Activated naive CD4-positive, alpha-beta T cell treated with anti-CD3 and anti-CD28 coated beads, Interleukin-2, amount 50 U/mL, for 72 hours (primary cell): ENCODE measurements at regions not wholly inside any gene's neighbourhood (a gene's known extent, or its start where the extent isn't known, plus 50 kb on each side); places are given as distances from the start of the nearest gene placed in this dataset.

ENCODE experiments used
- ATAC-seq, 2 donors: fragments of 150-1000 bp; cut with Tn5 transposase; 2 replicates each; pipeline ENCODE4 v1.10.0; 2021; ENCODE audit warnings: mild to moderate bottlenecking in 2 of 2, moderate library complexity in 2 of 2
- DNase-seq, 2 donors: peaks; one replicate each; pipeline ENCODE4 v3.0.0; 2021 to 2022; ENCODE audit warnings: low spot score in 2 of 2
- H3K27ac Mint-ChIP-seq, 2 donors: one replicate each; pipeline ENCODE4 v1.8.0; 2022; ENCODE audit warnings: mild to moderate bottlenecking in 2 of 2, mixed read lengths in 2 of 2
- H3K36me3 Mint-ChIP-seq, 2 donors: one replicate each; pipeline ENCODE4 v1.8.0; 2022; ENCODE audit warnings: mixed read lengths in 2 of 2
- H3K9me3 Mint-ChIP-seq, 2 donors: one replicate each; pipeline ENCODE4 v1.8.0; 2022; ENCODE audit warnings: mixed read lengths in 2 of 2

DNA sequence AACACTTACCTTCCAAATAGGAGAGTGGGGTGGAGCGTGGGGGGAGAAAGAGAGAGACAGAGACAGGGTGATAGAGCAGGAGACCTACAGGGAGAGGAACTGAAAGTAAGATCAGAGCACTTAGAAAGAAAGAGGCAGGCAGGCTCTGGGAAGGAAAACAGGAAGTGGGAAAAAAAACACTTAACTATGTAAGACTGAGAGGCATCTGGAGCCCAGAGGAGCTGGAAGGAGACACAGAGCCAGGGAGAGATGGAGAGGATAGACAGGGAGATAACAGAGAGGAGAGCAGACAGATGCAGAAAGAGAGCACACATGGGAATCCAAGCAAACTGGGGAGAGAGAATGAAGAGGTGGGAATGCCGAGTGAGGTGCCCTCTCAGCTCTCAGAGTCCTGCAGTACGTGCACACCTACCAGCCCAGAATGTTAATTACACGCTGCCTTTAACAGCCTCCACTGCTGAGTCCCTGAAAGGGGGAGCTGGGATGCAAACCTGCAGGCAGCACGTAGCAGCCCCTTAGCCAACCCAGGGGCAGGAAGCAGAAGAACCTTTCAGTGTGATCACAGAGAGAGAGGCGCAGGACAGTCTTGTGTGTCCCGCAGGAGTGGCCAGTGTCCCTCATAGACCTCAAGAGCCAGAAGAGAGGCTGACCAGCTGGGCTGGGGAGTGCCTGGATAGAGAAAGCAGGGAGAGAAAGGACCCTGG, 132.7 kb upstream of the LRFN2 start:
- peak in 1 of 2 donors; percentile 28 for ATAC-seq
- no peak for DNase-seq
- H3K27ac Mint-ChIP-seq, result peak overlapping the region; percentile 51 to 75
- H3K9me3 Mint-ChIP-seq, result no peaks in the 10 kb centered on the region
- H3K36me3 Mint-ChIP-seq, result no peaks in the 10 kb centered on the region

DNA sequence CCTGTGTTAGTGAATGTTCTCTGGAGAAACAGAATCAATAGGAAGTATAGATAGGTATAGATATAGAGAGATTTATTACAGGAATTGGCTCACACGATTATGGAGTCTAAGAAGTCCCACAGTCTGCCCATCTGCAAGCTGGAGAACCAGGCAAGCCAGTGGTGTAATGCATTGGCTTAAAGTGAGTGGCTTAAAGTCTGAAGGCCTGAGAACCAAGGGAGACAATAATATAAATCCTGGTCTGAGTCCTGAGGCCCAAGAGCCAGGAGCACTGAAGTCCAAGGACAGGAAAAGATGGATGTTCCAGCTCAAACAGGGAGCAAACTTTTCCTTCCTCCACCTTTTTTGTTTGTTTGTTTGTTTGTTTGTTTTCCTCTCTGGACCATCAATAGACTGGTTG, 131.2 kb upstream of the LRFN2 start:
- no peak for DNase-seq
- no peak for ATAC-seq
- Mint-ChIP-seq H3K9me3 (no peaks in the 10 kb centered on the region), H3K27ac (no peak overlapping the region), H3K36me3 (no peaks in the 10 kb centered on the region)

DNA sequence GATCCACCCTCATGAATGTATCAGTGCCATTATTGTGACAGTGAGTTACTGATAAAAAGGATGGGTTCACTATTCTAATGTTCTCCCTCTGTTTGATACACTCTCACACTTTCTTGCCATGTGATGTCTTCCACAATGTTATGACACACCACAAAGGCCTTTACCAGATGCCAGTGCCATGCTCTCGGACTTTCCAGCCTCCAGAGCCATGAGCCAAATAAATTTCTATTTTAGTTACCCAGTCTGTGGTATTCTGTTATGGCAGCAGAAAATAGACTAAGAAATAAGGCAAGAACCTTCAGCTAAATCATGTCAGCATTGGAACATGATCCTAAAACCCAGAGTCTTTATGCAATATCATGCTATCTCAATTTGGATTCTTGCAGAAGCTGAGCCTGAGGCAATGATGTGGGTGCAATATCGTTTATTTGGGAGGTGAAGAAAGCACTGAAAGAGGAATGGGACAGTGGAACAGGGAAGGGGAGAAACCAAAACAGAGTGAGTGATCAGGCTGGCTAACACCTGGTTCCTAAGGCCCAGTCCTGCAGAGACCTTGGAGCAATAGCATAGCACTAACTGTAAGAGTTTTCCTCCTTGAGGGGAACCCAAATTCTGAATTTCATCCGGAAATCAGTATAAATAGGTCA, 130.4 kb upstream of the LRFN2 start:
- DNase-seq (no peak), ATAC-seq (no peak)
- H3K27ac Mint-ChIP-seq, result no peak overlapping the region

DNA sequence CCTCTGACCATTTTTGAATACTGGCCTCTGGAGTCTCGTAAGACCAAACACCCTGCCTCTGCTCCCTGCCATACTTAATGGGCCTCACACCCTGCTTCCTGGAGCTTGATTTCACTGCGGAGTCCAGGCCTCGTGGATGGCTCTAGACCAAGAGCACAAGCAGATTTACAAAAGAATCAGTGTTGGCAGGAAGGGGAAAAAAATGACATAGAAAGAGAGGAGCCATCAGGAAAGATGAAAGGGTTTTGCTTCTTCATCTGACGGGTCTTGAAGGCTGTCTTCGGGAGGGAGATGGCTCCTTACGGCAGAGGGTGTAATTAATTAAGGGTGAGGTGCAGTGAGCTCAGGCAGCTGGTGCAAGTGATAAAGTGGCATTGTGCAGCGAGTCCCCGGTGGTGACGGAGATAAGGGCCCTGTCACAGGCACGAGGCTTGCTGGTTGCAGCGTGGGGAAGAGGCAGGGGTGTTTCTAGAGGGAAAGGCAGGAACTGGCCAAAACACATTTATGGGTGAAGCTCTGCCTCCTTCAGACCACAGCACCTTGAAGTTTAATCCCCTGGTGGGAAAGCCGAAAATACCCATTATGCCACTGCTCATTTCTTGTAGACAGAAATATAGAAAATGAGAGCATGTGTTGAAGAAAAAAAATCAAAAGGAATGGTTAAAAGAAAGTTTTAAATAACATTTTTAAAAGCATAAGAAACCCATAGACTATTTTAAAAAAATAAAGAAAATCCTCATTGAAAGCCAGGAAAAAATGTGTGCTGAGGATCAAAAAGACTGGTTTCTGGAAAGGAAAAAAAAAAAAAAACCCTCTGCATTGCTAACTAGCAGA, 128.6 kb upstream of the LRFN2 start:
- no peak for DNase-seq
- Mint-ChIP-seq H3K36me3 (no peaks in the 10 kb centered on the region), H3K27ac (peak overlapping the region in 1 of 2 donors; percentile 83), H3K9me3 (no peaks in the 10 kb centered on the region)
- no peak for ATAC-seq

More for the DNA sequence above, 130.4 kb upstream of the LRFN2 start:
- Mint-ChIP-seq H3K36me3 (no peaks in the 10 kb centered on the region), H3K9me3 (no peaks in the 10 kb centered on the region)

DNA sequence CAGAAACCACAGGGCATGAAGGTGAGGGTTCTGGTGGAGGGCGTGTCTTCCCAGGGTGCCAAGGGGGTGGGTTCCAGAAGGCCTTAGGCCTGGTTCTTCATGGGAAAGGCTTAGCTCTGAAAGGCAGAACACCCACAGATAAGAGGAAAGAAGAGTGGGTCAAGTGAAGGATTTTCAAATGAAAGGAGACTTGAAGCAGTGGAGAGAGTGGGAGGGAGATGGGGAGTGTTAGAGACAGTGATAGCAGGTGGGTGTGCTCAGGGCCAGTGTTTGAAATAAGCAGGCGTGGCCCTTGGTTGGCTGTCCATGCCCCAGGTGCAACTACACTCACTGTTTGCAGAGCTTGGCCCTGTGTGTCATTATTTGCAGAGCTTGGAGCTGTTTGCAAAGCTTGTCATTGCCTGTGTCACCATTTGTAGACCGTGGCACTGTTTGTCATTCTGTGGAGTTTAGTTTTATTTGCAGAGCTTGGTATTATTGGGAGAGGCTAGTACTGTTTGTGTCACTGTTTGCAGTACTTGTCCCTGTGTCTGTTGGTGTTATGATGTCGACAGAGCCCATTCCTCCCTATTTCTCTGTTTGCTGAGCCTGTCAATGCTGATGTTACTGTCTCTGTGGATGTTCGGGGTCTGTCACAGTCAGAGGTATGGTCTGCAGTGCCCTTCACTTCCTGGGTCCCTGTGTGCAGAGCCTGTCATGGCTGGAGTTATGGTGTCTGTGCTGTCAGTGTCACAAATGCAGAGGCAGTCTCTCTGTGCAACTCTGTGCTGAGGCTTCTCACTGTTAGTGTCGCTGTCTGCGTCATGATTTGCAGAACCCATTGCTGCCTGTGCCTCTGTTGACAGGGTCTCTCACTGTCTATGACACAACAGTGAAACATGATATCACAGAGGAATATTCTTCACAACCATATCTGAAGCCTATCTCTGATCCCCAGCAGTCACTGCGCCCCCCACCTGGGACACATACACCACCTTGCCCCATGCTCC, 127.7 kb upstream of the LRFN2 start:
- no peak overlapping the region for H3K27ac Mint-ChIP-seq
- no peaks in the 10 kb centered on the region for H3K9me3 Mint-ChIP-seq
- no peaks in the 10 kb centered on the region for H3K36me3 Mint-ChIP-seq
- ATAC-seq (no peak), DNase-seq (no peak)

DNA sequence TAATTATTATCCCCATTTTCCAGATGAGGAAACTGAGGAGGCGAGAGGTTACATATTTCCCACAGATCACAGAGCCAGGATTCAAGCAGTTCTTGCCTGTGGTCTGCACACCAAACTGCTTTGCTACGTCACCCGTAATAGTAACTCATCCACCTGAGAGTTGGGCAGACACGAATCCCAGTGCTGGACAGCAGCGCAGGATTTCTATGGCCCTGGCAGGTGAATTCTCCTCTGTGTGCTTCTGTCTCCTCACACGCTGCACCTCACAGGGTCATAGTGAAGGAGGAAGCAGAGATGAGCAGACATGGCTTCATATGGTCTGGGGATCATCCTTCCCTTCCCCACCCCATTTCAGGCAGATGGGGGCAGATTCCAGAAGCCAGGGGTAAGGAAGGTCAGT, 127.0 kb upstream of the LRFN2 start:
- Mint-ChIP-seq H3K27ac (no peak overlapping the region), H3K9me3 (no peaks in the 10 kb centered on the region), H3K36me3 (no peaks in the 10 kb centered on the region)
- no peak for DNase-seq
- no peak for ATAC-seq

DNA sequence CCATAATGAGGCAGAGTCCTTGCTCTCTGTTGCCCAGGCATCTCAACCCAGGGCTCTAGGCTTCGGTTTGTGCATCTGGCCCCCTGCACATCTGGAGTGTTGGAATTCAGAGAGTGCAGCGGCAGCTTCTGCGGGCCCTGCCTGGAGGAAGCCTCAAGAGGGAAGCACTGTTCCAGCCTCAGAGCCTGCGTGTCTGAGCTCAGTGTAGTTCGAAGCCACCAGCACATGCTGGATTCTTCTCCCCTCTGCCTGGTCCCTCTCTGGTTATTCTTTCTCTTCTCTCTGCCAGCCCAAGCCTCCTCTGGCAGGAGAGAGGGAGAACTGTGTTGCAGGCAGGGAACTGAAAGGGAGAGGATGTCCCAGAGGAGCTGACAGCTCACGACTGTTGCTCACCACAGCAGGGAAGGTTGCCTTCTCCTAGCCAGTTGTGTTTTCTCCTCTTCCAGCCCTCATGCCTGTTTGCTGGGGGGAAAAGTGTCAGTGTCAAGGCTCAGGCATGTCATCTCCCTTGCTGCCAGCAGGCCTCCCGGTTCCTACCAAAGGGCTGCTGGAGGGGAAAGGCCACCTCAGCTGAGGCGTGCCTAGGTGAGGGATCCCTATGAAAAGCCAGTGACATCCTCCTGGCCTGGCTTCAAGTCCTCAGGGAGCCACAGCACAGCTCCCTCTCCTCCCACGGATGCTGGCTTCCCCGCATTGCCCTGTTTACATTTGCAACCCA, 126.0 kb upstream of the LRFN2 start:
- no peak for ATAC-seq
- no peaks in the 10 kb centered on the region for H3K36me3 Mint-ChIP-seq
- no peak overlapping the region for H3K27ac Mint-ChIP-seq
- DNase-seq, result no peak
- H3K9me3 Mint-ChIP-seq, result no peaks in the 10 kb centered on the region

DNA sequence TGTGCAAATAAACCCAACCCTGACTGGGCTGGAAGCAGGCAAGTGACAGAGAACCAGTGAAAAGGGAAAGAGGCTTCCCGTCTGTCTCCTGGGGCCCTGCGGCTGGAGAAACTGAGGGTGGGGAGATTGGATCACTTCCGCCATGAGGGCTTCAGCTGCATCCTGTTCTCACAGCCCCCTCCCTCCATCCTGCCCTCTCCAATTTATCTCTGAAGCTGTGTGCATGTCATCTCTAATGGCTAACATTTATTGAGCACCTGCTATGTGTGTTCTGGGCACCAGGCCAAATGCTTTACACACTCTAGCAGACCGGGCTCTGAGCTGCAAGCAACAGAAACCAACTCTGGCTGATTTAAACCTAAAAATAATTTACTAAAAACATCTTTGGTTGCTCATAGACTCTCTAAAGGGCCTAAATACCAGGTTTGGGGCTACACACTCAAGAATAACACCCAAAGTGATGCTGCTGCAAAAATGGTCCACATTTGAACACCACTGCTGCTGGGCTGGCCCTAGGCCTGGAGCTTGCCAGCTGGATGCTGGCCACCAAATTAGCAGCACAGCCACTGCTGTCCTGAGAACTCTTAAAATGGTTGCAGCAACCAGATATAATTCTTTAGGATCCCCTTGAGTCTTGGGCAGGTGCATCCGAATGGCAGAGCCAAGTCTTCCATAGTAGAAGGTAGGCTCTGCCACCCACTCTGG, 123.6 kb upstream of the LRFN2 start:
- no peak for ATAC-seq
- DNase-seq, result no peak
- no peaks in the 10 kb centered on the region for H3K9me3 Mint-ChIP-seq
- no peak overlapping the region for H3K27ac Mint-ChIP-seq
- H3K36me3 Mint-ChIP-seq, result no peaks in the 10 kb centered on the region

DNA sequence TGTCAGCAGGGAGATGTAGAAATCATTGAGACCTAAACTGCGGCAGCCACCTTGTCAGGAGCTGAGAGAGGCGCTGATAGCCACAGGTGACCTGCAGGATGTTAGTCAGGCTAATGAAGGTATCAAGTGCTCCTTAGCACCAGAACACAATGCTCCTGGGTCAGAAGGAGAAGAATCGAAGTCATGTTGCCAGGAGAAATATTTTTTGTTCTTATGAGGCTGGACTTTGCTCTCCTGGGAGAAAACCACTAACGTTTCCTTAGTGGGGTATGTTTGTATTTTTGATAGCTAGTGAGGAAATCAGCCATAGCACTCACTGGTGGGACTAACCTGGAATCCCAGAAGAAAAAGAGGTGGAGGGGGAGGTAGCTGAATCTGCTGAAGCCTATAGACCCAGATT, 120.9 kb upstream of the LRFN2 start:
- no peak for DNase-seq
- no peak for ATAC-seq
- Mint-ChIP-seq H3K27ac (no peak overlapping the region), H3K36me3 (no peaks in the 10 kb centered on the region), H3K9me3 (no peaks in the 10 kb centered on the region)

DNA sequence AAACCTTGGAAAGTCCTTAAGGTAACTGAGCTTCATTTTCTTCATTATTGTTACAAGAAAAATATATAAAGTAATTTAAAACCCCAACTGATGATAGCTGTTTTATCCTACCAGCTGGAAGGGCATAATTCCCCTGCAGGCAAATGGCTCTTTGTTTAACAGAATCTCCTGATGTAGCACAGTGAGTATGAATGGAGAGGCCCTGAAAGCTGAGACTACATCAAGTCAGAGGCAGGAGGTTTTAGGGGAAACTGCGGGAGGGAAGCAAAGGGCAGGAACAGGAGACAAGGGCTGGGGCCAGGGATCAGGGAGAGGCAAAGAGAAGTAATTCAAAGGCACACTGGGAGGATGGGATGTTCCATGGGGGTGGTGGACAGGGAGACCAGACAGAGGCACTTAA, 119.0 kb upstream of the LRFN2 start:
- Mint-ChIP-seq H3K27ac (no peak overlapping the region), H3K9me3 (no peaks in the 10 kb centered on the region), H3K36me3 (no peaks in the 10 kb centered on the region)
- ATAC-seq (no peak), DNase-seq (no peak)

DNA sequence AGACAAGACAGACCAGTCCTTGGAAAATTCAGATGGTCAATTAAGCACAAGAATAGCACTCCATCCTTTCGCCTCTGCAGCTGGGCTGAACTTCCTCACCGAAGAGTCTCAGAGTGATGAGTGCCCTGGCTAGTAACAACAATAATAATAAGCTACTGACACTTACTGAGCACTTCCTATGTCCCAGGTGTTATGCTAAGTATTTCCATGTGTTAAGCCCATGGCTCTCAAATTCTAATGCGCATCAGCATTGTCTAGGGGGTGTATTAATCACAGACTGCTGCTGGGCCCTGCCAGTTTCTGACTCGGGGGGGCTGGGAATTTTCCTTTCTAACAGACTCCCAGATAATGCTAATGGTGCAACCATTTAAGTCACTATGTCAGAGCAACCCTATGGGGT, 118.2 kb upstream of the LRFN2 start:
- Mint-ChIP-seq H3K9me3 (no peaks in the 10 kb centered on the region), H3K36me3 (no peaks in the 10 kb centered on the region), H3K27ac (no peak overlapping the region)
- DNase-seq (no peak), ATAC-seq (no peak)

DNA sequence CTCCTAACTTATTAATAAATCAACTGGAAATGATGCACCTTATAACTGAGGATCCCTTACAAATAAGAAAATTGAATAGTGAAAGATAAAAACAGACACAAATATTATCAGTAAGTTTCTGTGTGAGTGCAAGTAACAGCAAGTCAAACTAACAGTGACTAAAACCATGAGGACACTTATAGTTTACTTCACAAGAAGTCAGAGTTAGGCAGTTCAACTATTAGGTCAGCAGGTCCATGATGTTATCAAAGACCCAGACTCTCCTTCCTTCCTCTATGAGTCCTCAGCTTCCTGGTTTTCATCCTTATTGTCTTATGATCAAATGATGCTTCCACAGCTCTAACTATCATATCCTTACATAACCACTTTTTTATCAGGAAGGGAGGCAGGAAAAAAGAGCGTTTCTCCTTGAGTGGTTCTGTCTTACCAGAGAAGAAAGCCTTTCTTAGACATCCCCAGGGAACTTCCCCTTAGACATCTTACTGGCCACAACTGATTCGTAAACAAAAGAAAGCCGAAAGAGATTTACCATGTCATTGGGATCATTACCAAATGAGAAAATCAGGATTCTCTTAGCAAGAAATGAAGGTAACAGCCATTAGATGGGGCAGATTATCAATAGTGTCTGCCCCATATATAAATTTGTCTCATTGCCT, 114.3 kb upstream of the LRFN2 start:
- H3K9me3 Mint-ChIP-seq, result no peaks in the 10 kb centered on the region
- no peaks in the 10 kb centered on the region for H3K36me3 Mint-ChIP-seq
- H3K27ac Mint-ChIP-seq, result no peak overlapping the region
- DNase-seq (no peak), ATAC-seq (no peak)

DNA sequence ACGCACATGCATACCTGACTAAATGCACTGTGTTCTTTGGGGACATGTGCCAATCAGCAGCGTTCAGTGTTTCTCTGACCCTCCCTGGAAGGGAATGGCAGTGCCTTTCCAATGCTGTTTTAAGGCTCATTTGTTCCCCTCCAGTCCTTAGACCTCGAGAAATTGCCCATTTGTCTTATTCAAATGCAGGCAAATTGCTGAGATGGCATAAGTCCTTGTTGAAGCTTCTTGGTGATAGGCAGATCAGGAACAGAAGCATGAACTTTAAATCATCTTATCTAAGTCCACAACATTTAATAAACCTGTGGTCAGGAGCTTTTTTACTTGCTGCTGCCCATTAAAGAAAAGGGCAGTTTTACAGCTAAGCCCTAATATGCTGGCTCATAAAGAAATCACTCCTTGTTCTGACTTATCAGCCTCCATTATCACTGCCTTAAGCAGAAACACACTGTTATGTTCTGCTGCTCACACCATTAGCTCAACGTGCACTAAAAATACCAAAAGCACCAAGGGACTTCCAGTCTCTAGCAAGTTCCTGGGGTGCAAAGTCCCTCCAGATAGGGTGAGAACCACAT, 112.9 kb upstream of the LRFN2 start:
- Mint-ChIP-seq H3K27ac (no peak overlapping the region), H3K9me3 (no peaks in the 10 kb centered on the region), H3K36me3 (no peaks in the 10 kb centered on the region)
- DNase-seq (no peak), ATAC-seq (no peak)

DNA sequence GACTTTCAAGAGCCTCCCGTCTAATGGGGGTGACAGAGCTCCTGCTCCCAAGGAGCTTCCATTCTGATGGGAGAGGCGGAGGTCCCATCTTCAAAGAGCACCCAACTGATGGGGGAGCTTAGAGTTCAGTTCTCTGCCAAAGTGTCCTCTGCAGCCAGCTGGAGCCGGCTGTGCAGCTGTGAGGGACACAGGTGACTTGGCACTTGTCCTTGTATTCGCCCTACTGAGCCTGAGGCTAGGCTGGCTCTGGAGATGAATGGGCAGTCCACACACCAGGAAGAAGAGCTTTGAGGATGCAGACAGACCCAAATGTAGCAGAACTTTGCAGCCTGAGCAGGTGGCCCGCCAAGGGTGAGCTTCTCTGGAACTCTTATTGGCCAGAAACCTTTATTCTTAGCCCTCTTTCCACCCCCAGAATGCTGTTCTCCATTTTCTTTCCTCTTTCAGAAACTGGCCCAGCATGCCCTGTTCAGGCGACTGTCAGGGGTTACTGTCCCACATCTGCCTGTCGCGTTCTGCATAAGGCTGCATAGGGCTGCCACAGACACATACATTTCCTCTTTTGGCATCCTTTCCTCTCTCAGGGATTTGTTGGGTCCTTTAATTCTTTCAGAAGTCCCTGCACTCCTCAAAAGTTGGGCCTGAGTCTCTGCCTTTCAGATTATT, 108.7 kb upstream of the LRFN2 start:
- Mint-ChIP-seq H3K9me3 (no peaks in the 10 kb centered on the region), H3K27ac (no peak overlapping the region), H3K36me3 (no peaks in the 10 kb centered on the region)
- no peak for ATAC-seq
- no peak for DNase-seq
